ENCODE measurements at regions not wholly inside any gene's neighbourhood (a gene's known extent, or its start where the extent isn't known, plus 50 kb on each side); places are given as distances from the start of the nearest gene placed in this dataset.

DNA sequence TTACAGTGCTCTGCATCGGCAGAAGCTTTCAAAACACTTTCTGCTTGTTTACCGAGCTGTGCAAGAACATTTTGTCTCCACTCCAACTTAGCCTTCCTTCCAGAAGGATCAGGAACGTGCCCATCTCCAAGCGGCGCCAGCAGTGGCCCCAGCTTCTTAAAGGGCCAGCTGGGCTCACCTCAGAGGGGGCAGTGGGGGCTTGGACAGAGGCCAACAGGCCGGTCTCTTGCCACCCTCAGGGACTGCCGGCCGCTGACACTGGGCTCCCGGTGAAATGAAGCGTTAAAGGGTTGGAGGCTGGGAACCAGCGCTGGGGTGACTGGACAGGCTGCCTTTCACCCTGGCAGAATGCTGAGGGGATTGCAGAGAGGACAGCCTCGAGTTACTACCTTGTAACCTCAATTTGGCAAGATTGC lies 67.0 kb upstream of the RNU6ATAC start:
- TF ChIP-seq, protein P1, sequence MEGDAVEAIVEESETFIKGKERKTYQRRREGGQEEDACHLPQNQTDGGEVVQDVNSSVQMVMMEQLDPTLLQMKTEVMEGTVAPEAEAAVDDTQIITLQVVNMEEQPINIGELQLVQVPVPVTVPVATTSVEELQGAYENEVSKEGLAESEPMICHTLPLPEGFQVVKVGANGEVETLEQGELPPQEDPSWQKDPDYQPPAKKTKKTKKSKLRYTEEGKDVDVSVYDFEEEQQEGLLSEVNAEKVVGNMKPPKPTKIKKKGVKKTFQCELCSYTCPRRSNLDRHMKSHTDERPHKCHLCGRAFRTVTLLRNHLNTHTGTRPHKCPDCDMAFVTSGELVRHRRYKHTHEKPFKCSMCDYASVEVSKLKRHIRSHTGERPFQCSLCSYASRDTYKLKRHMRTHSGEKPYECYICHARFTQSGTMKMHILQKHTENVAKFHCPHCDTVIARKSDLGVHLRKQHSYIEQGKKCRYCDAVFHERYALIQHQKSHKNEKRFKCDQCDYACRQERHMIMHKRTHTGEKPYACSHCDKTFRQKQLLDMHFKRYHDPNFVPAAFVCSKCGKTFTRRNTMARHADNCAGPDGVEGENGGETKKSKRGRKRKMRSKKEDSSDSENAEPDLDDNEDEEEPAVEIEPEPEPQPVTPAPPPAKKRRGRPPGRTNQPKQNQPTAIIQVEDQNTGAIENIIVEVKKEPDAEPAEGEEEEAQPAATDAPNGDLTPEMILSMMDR (IDR thresholded peaks at IDR 0.05) = no peak
- no peak for TF ChIP-seq POLR2A (IDR thresholded peaks at IDR 0.05)
